CD14-positive monocyte (primary cell): ENCODE measurements at regions not wholly inside any gene's neighbourhood (a gene's known extent, or its start where the extent isn't known, plus 50 kb on each side); places are given as distances from the start of the nearest gene placed in this dataset.

ENCODE experiments used
- DNase-seq, 3 donors: peaks; one replicate each; pipeline ENCODE4 v3.0.0-alpha.2; 2011 to 2022
- H2AFZ ChIP-seq: 2 replicates; pipeline ENCODE4 v1.6.0; 2012; ENCODE audit warnings: mild to moderate bottlenecking, low read depth, low read length, inconsistent platforms; ENCODE audit not compliant: insufficient read depth, poor library complexity, severe bottlenecking
- H3K27ac ChIP-seq, 2 donors: 1 replicate in 1 of 2; 2 replicates in 1 of 2; pipeline ENCODE4 v1.5.1; 2012 to 2013; ENCODE audit warnings: low read length in 2 of 2, control low read depth in 1 of 2, inconsistent platforms in 1 of 2, low read depth in 1 of 2, mild to moderate bottlenecking in 1 of 2
- H3K27me3 ChIP-seq, 2 donors: one replicate each; pipeline versions ENCODE4 v1.6.0 to v1.6.1; 2011 to 2013; ENCODE audit warnings: low read length in 2 of 2; ENCODE audit not compliant: control insufficient read depth in 2 of 2, insufficient read depth in 2 of 2
- H3K36me3 ChIP-seq, 2 donors: replicated peaks in 1 of 2; 1 replicate in 1 of 2; 2 replicates in 1 of 2; pipeline versions ENCODE4 v1.5.1 to v1.6.1; 2012 to 2013; ENCODE audit warnings: low read length in 2 of 2, control low read depth in 1 of 2, inconsistent platforms in 1 of 2, mild to moderate bottlenecking in 1 of 2; ENCODE audit not compliant: insufficient read depth in 2 of 2, control insufficient read depth in 1 of 2
- H3K4me1 ChIP-seq, 2 donors: 1 replicate in 1 of 2; 2 replicates in 1 of 2; pipeline versions ENCODE4 v1.5.1 to v1.6.1; 2012 to 2013; ENCODE audit warnings: low read length in 2 of 2, control low read depth in 1 of 2, inconsistent platforms in 1 of 2, mild to moderate bottlenecking in 1 of 2, moderate library complexity in 1 of 2; ENCODE audit not compliant: insufficient read depth in 2 of 2, control insufficient read depth in 1 of 2
- H3K4me2 ChIP-seq: replicated peaks from 2 replicates; pipeline ENCODE3; 2012; ENCODE audit warnings: low read length, moderate library complexity, mild to moderate bottlenecking; ENCODE audit not compliant: poor library complexity, severe bottlenecking; ENCODE audit errors: extremely low read depth
- H3K4me3 ChIP-seq, 3 experiments: fragments of 200-600 bp in 1 of 3; sonication (generic) in 1 of 3; replicated peaks in 1 of 3; 1 replicate in 2 of 3; 2 replicates in 1 of 3; pipeline ENCODE4 v1.5.1; 2011 to 2013; ENCODE audit warnings: low read length in 3 of 3, mild to moderate bottlenecking in 3 of 3, control low read depth in 2 of 3, low read depth in 2 of 3, inconsistent platforms in 1 of 3, moderate library complexity in 1 of 3
- H3K79me2 ChIP-seq: 2 replicates; pipeline ENCODE4 v1.6.0; 2012; ENCODE audit warnings: mild to moderate bottlenecking, control low read depth, inconsistent platforms, low read length, moderate library complexity; ENCODE audit not compliant: insufficient read depth
- H3K9ac ChIP-seq: 2 replicates; pipeline ENCODE4 v1.6.0; 2017; ENCODE audit warnings: low read length, mild to moderate bottlenecking; ENCODE audit not compliant: insufficient read depth, poor library complexity, severe bottlenecking
- H3K9me3 ChIP-seq, 2 donors: replicated peaks in 1 of 2; 1 replicate in 1 of 2; 2 replicates in 1 of 2; pipeline versions ENCODE4 v1.5.1 to v1.6.1; 2012 to 2013; ENCODE audit warnings: low read length in 2 of 2, control low read depth in 1 of 2; ENCODE audit not compliant: control insufficient read depth in 1 of 2, insufficient read depth in 1 of 2
- H4K20me1 ChIP-seq: 2 replicates; pipeline ENCODE4 v1.6.0; 2012; ENCODE audit warnings: mild to moderate bottlenecking, low read length, control low read depth, moderate library complexity; ENCODE audit not compliant: insufficient read depth
- H3K27ac Mint-ChIP-seq, 7 donors: one replicate each; pipeline ENCODE4 v1.8.0; 2020; ENCODE audit warnings: mild to moderate bottlenecking in 7 of 7, mixed read lengths in 7 of 7, moderate library complexity in 6 of 7, inconsistent platforms in 2 of 7
- H3K27me3 Mint-ChIP-seq, 3 donors: one replicate each; pipeline ENCODE4 v1.8.0; 2021 to 2022; ENCODE audit warnings: low read depth in 3 of 3, mild to moderate bottlenecking in 3 of 3, mixed read lengths in 3 of 3, moderate library complexity in 3 of 3, inconsistent platforms in 1 of 3
- H3K36me3 Mint-ChIP-seq, 2 donors: one replicate each; pipeline ENCODE4 v1.8.0; 2020; ENCODE audit warnings: mixed read lengths in 2 of 2, inconsistent platforms in 1 of 2, mild to moderate bottlenecking in 1 of 2
- H3K4me1 Mint-ChIP-seq: one replicate; pipeline ENCODE4 v1.8.0; 2020; ENCODE audit warnings: mild to moderate bottlenecking, mixed read lengths
- H3K4me3 Mint-ChIP-seq, 2 donors: one replicate each; pipeline ENCODE4 v1.8.0; 2020; ENCODE audit warnings: mild to moderate bottlenecking in 2 of 2, mixed read lengths in 2 of 2, moderate library complexity in 1 of 2
- H3K9me3 Mint-ChIP-seq, 7 donors: one replicate each; pipeline ENCODE4 v1.8.0; 2020 to 2022; ENCODE audit warnings: mixed read lengths in 7 of 7, mild to moderate bottlenecking in 6 of 7, moderate library complexity in 6 of 7, inconsistent platforms in 2 of 7
- WGBS: methylation state at CpG from one replicate; pipeline ENCODE4 v1.1.5; 2013; ENCODE audit warnings: missing lambda C conversion rate; ENCODE audit not compliant: insufficient coverage; 5-methylcytosine and 5-hydroxymethylcytosine counted together
- intact Hi-C, 2 donors: fragments of 100-400 bp; cut with micrococcal nuclease; formaldehyde crosslinking; loops; one replicate each; pipeline versions ENCODE4 v1.15.0 to v1.15.1; 2023
- TF ChIP-seq, protein P1 (sequence below): fragments of 200-600 bp; IDR thresholded peaks from one replicate; pipeline ENCODE4 v1.8.0; 2022; ENCODE audit warnings: antibody characterized with exemption, mild to moderate bottlenecking

DNA sequence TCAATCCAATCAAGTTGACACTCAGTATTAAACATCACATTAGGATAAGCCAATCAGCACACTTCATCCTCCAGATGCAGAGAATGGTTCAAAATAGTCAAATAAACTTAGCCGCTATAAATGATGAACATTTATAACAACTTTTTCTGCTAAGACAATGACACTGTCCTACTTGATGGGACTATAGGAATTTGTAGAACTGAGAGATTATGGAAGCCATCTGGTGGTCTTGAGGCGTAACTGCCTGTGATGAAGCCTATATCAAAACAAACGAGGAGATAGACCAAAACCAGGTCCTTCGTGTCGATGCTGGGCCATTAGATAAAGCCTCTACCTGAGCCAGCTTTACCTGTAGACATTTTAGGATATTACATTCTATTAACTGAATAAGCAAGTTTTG, 631.1 kb downstream of the COL12A1 start:
- H3K4me2 ChIP-seq: no peak overlapping the region
- H4K20me1 ChIP-seq: no peaks in the 10 kb centered on the region
- H2AFZ ChIP-seq: no peak overlapping the region
- TF ChIP-seq, protein P1, sequence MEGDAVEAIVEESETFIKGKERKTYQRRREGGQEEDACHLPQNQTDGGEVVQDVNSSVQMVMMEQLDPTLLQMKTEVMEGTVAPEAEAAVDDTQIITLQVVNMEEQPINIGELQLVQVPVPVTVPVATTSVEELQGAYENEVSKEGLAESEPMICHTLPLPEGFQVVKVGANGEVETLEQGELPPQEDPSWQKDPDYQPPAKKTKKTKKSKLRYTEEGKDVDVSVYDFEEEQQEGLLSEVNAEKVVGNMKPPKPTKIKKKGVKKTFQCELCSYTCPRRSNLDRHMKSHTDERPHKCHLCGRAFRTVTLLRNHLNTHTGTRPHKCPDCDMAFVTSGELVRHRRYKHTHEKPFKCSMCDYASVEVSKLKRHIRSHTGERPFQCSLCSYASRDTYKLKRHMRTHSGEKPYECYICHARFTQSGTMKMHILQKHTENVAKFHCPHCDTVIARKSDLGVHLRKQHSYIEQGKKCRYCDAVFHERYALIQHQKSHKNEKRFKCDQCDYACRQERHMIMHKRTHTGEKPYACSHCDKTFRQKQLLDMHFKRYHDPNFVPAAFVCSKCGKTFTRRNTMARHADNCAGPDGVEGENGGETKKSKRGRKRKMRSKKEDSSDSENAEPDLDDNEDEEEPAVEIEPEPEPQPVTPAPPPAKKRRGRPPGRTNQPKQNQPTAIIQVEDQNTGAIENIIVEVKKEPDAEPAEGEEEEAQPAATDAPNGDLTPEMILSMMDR: peak; percentile 12
- WGBS: no CpG with 5 or more reads among the region's 5 CpGs
- DNase-seq: no peak
- H3K4me3 ChIP-seq: no peak overlapping the region
- H3K4me1 ChIP-seq: no peaks in the 10 kb centered on the region
- intact Hi-C loops: no loop called here
- Mint-ChIP-seq H3K4me1 (no peaks in the 10 kb centered on the region), H3K27ac (no peak overlapping the region), H3K4me3 (no peak overlapping the region), H3K27me3 (no peaks in the 10 kb centered on the region), H3K9me3 (no peaks in the 10 kb centered on the region), H3K36me3 (no peaks in the 10 kb centered on the region)
- no peak overlapping the region for H3K9ac ChIP-seq
- H3K36me3 ChIP-seq: no peaks in the 10 kb centered on the region
- no peaks in the 10 kb centered on the region for H3K27me3 ChIP-seq
- no peak overlapping the region for H3K27ac ChIP-seq
- H3K9me3 ChIP-seq: no peaks in the 10 kb centered on the region
- H3K79me2 ChIP-seq: no peaks in the 10 kb centered on the region

DNA sequence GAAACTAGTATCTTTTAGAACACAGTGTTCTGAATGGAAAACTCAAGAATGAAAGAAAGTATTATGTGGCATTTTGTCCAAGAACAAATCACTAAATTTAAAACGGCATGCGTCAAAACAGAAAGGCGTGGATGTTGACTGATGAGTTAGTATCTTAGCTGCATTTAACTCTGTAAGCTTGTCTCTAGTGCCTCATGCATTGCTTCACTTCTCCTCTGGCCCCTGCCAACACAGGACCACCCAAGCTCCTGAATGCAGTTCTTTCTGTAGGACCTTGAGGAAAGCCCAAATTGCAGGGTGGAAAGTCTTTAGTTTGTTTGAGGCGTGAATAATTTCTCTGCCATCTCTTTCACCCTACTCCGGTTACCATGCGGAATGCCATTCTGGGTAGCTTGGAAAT, 632.2 kb downstream of the COL12A1 start:
- no peaks in the 10 kb centered on the region for H3K36me3 Mint-ChIP-seq
- no CpG with 5 or more reads among the region's 6 CpGs for WGBS
- Histone ChIP-seq H3K4me3 (no peak overlapping the region), H3K9ac (no peak overlapping the region), H3K9me3 (no peaks in the 10 kb centered on the region), H3K36me3 (no peaks in the 10 kb centered on the region), H3K79me2 (no peaks in the 10 kb centered on the region), H4K20me1 (no peaks in the 10 kb centered on the region), H3K4me1 (no peaks in the 10 kb centered on the region), H3K4me2 (no peak overlapping the region), H3K27ac (no peak overlapping the region), H2AFZ (no peak overlapping the region), H3K27me3 (no peaks in the 10 kb centered on the region)
- intact Hi-C loops: no loop called here
- H3K4me1 Mint-ChIP-seq: no peaks in the 10 kb centered on the region
- TF ChIP-seq, protein P1: no peak
- H3K27me3 Mint-ChIP-seq: no peaks in the 10 kb centered on the region
- H3K9me3 Mint-ChIP-seq: no peaks in the 10 kb centered on the region
- no peak for DNase-seq
- no peak overlapping the region for H3K4me3 Mint-ChIP-seq
- H3K27ac Mint-ChIP-seq: no peak overlapping the region
